Endothelial cell of umbilical vein (primary cell): ENCODE measurements at regions not wholly inside any gene's neighbourhood (a gene's known extent, or its start where the extent isn't known, plus 50 kb on each side); places are given as distances from the start of the nearest gene placed in this dataset.

ENCODE experiments used
- BruUV-seq: library from RNA; stranded (reverse); fragments of 400-500 nt; replicated peaks from 2 replicates; lab custom pipeline; 2021; lab: Mats Ljungman, UMichigan
- CTCF ChIA-PET: fragments of 300-600, 350-600 bp; sonication (Branson Sonifier 250); formaldehyde crosslinking; loops from one replicate; lab custom pipeline; 2021; ENCODE audit warnings: antibody characterized with exemption, inconsistent platforms; lab: Charles Lee
- POLR2A ChIA-PET: fragments of 300-600, 350-600 bp; sonication (Branson Sonifier 250); formaldehyde crosslinking; loops from one replicate; lab custom pipeline; 2021; ENCODE audit warnings: antibody characterized with exemption, inconsistent platforms; lab: Charles Lee
- DNase-seq: peaks from one replicate; pipeline ENCODE4 v3.0.0-alpha.2; 2011; ENCODE audit warnings: low read depth, low spot score
- FAIRE-seq: peaks from 2 replicates; lab custom pipeline; 2011; peaks lifted over from hg19 to GRCh38; lab: Jason Lieb, UNC
- H2AFZ ChIP-seq: 2 replicates; pipeline ENCODE4 v1.6.0; 2012; ENCODE audit warnings: low read depth, low read length, control low read depth, inconsistent platforms
- H3K27ac ChIP-seq: 2 replicates; pipeline ENCODE4 v1.5.1; 2011; ENCODE audit warnings: low read depth, mild to moderate bottlenecking, control low read depth, low read length, moderate library complexity; ENCODE audit not compliant: insufficient read depth
- H3K27me3 ChIP-seq, 2 experiments: 2 replicates each; pipeline versions ENCODE4 v1.6.0 to v1.6.1; 2011; ENCODE audit warnings: low read length in 2 of 2, mixed read lengths in 1 of 2; ENCODE audit not compliant: control insufficient read depth in 2 of 2, insufficient read depth in 2 of 2
- H3K36me3 ChIP-seq, 2 experiments: 2 replicates in 1 of 2; 3 replicates in 1 of 2; pipeline ENCODE4 v1.5.1; 2011; ENCODE audit warnings: low read length in 2 of 2, mild to moderate bottlenecking in 1 of 2, moderate library complexity in 1 of 2; ENCODE audit not compliant: control insufficient read depth in 2 of 2, insufficient read depth in 2 of 2; ENCODE audit errors: extremely low read depth in 1 of 2
- H3K4me1 ChIP-seq: 3 replicates; pipeline ENCODE4 v1.5.1; 2011; ENCODE audit warnings: mild to moderate bottlenecking, low read length; ENCODE audit not compliant: control insufficient read depth, insufficient read depth; ENCODE audit errors: extremely low read depth
- H3K4me2 ChIP-seq: 2 replicates; pipeline ENCODE4 v1.6.1; 2011; ENCODE audit warnings: low read length, control low read depth, mixed read lengths; ENCODE audit not compliant: insufficient read depth
- H3K4me3 ChIP-seq, 3 experiments: fragments of 200-600 bp in 1 of 3; sonication (generic), shearing (Covaris generic) in 1 of 3; replicated peaks in 1 of 3; 2 replicates each; pipeline ENCODE4 v1.5.1; 2011 to 2016; ENCODE audit warnings: control low read depth in 3 of 3, low read length in 3 of 3, mild to moderate bottlenecking in 2 of 3, inconsistent platforms in 1 of 3, low read depth in 1 of 3, moderate library complexity in 1 of 3; ENCODE audit not compliant: insufficient read depth in 1 of 3
- H3K79me2 ChIP-seq: 2 replicates; pipeline ENCODE4 v1.6.0; 2012; ENCODE audit warnings: low read length, inconsistent platforms; ENCODE audit not compliant: control insufficient read depth, insufficient read depth
- H3K9ac ChIP-seq: replicated peaks from 2 replicates; pipeline ENCODE3; 2011; ENCODE audit warnings: low read length, control low read depth; ENCODE audit not compliant: insufficient read depth; ENCODE audit errors: extremely low read depth
- H3K9me1 ChIP-seq: replicated peaks from 3 replicates; pipeline ENCODE4 v1.6.0; 2011; ENCODE audit warnings: mild to moderate bottlenecking, low read length; ENCODE audit not compliant: control insufficient read depth, insufficient read depth; ENCODE audit errors: extremely low read depth
- H3K9me3 ChIP-seq: replicated peaks from 2 replicates; pipeline ENCODE4 v1.5.1; 2012; ENCODE audit warnings: low read length, inconsistent platforms; ENCODE audit not compliant: control insufficient read depth, insufficient read depth
- H4K20me1 ChIP-seq: replicated peaks from 2 replicates; pipeline ENCODE3; 2011; ENCODE audit warnings: mild to moderate bottlenecking, low read length; ENCODE audit not compliant: control insufficient read depth, insufficient read depth; ENCODE audit errors: extremely low read depth
- CTCF ChIP-seq, 2 donors: IDR thresholded peaks; 1 replicate in 1 of 2; 2 replicates in 1 of 2; pipeline ENCODE4 v1.5.1; 2011; ENCODE audit warnings: low read length in 2 of 2, mild to moderate bottlenecking in 2 of 2, moderate library complexity in 2 of 2, control low read depth in 1 of 2, inconsistent platforms in 1 of 2, low read depth in 1 of 2; ENCODE audit not compliant: insufficient read depth in 1 of 2; ENCODE audit errors: extremely low read depth in 1 of 2
- EZH2 ChIP-seq: IDR thresholded peaks from 2 replicates; pipeline ENCODE4 v1.6.1; 2012; ENCODE audit warnings: borderline replicate concordance, low read depth, mild to moderate bottlenecking, moderate library complexity, low read length, inconsistent platforms; ENCODE audit not compliant: severe bottlenecking
- FOS ChIP-seq: IDR thresholded peaks from 2 replicates; pipeline ENCODE4 v1.6.1; 2011; ENCODE audit warnings: mild to moderate bottlenecking, low read length, moderate library complexity, borderline replicate concordance; ENCODE audit not compliant: insufficient read depth
- GATA2 ChIP-seq: IDR thresholded peaks from 2 replicates; pipeline ENCODE4 v1.7.0; 2011; ENCODE audit warnings: low read depth, mild to moderate bottlenecking, moderate library complexity, mixed read lengths, low read length; ENCODE audit not compliant: insufficient read length, insufficient read depth
- JUN ChIP-seq: IDR thresholded peaks from 2 replicates; pipeline ENCODE4 v1.6.1; 2011; ENCODE audit warnings: borderline replicate concordance, low read depth; ENCODE audit not compliant: insufficient read length, insufficient read depth
- MAX ChIP-seq: IDR thresholded peaks from 2 replicates; pipeline ENCODE4 v1.6.1; 2011; ENCODE audit not compliant: insufficient read depth, insufficient read length
- MYC ChIP-seq: IDR thresholded peaks from one replicate; pipeline ENCODE4 v1.6.1; 2011; ENCODE audit warnings: mild to moderate bottlenecking, low read depth, low read length
- POLR2A ChIP-seq: IDR thresholded peaks from 2 replicates; pipeline ENCODE4 v1.6.1; 2012; ENCODE audit warnings: low read depth, mild to moderate bottlenecking, control low read depth, low read length
- POLR2AphosphoS5 ChIP-seq: IDR thresholded peaks from 2 replicates; pipeline ENCODE4 v1.6.1; 2012; ENCODE audit warnings: low read depth, mild to moderate bottlenecking, control low read depth, low read length, moderate library complexity; ENCODE audit not compliant: insufficient read depth
- dilution Hi-C: fragments of 300-500 bp; cut with MboI; formaldehyde crosslinking; loops from one replicate; pipeline ENCODE4 v1.15.0; 2019; ENCODE audit warnings: low sequenced_read_pairs; ENCODE audit not compliant: extremely low pct_ligation_motif_present
- intact Hi-C: fragments of 100-400 bp; cut with micrococcal nuclease; formaldehyde crosslinking; loops from one replicate; pipeline ENCODE4 v1.10.0; 2022

GRCh38 chr10:130898381-130898780, 413.1 kb downstream of the TCERG1L start:
- H3K9me3 ChIP-seq, result peaks cover 5% of the 10 kb centered on the region
- intact Hi-C loops, result no loop called here
- no peaks in the 10 kb centered on the region for H3K9me1 ChIP-seq
- BruUV-seq, result no TSS peak
- no peak overlapping the region for H3K4me2 ChIP-seq
- H3K27ac ChIP-seq, result no peak overlapping the region
- no peak overlapping the region for H3K4me3 ChIP-seq
- no peaks in the 10 kb centered on the region for H4K20me1 ChIP-seq
- TF ChIP-seq CTCF (IDR thresholded peaks at IDR 0.05; ENCODE audit: extremely low read depth in 1 of 2, insufficient read depth in 1 of 2, low read depth in 1 of 2, low read length in 2 of 2), result no peak
- TF ChIP-seq MYC, result no peak
- TF ChIP-seq GATA2, result no peak
- no peak for TF ChIP-seq POLR2AphosphoS5
- TF ChIP-seq FOS, result no peak
- TF ChIP-seq MAX, result no peak
- no peak for TF ChIP-seq POLR2A
- no peak for TF ChIP-seq EZH2
- no peak for TF ChIP-seq JUN
- no peak overlapping the region for H2AFZ ChIP-seq
- H3K4me1 ChIP-seq, result no peaks in the 10 kb centered on the region
- CTCF ChIA-PET, result no interaction called here
- POLR2A ChIA-PET, result no interaction called here
- no peaks in the 10 kb centered on the region for H3K36me3 ChIP-seq
- dilution Hi-C loops, result no loop called here
- H3K79me2 ChIP-seq, result no peaks in the 10 kb centered on the region
- H3K9ac ChIP-seq, result no peak overlapping the region
- no peaks in the 10 kb centered on the region for H3K27me3 ChIP-seq
- DNase-seq (no peak), FAIRE-seq (no peak)
